ENCODE measurements at regions not wholly inside any gene's neighbourhood (a gene's known extent, or its start where the extent isn't known, plus 50 kb on each side); places are given as distances from the start of the nearest gene placed in this dataset.

- TF ChIP-seq POLR2AphosphoS5 (IDR thresholded peaks at IDR 0.05) (no peak), CTCF (IDR thresholded peaks at IDR 0.05 in 8 of 11, conservative IDR thresholded peaks at IDR 0.05 in 3 of 11) (no peak), POLR2A (IDR thresholded peaks at IDR 0.05) (no peak)
Measured at GRCh38 chr17:55925440-55925839, 174.6 kb downstream of the PCTP start.

Data from spleen (tissue), 7 donors.